ENCODE measurements at regions not wholly inside any gene's neighbourhood (a gene's known extent, or its start where the extent isn't known, plus 50 kb on each side); places are given as distances from the start of the nearest gene placed in this dataset.

- DNase-seq (ENCODE audit: low read depth): no peak
These were observed 645.0 kb downstream of the CBLN2 start for GRCh38 chr18:71899183-71899582.

- DNase-seq (ENCODE audit: low read depth): no peak
These were observed 656.6 kb downstream of the CBLN2 start for GRCh38 chr18:71887509-71887908.

GRCh38 chr18:71878226-71878625 lies 665.9 kb downstream of the CBLN2 start:
- no peak for DNase-seq (ENCODE audit: low read depth)

- DNase-seq (ENCODE audit: low read depth): no peak
These were observed 670.4 kb downstream of the CBLN2 start for GRCh38 chr18:71873695-71874094.

GRCh38 chr18:71865888-71866287 lies 678.3 kb downstream of the CBLN2 start:
- no peak for DNase-seq (ENCODE audit: low read depth)

GRCh38 chr18:71850602-71851001 lies 693.5 kb downstream of the CBLN2 start:
- no peak for DNase-seq (ENCODE audit: low read depth)

- DNase-seq (ENCODE audit: low read depth): no peak
These were observed 694.7 kb downstream of the CBLN2 start for GRCh38 chr18:71849407-71849806.

GRCh38 chr18:71846716-71847115 lies 697.4 kb downstream of the CBLN2 start:
- DNase-seq (ENCODE audit: low read depth): no peak

- no peak for DNase-seq (ENCODE audit: low read depth)
These were observed 699.3 kb downstream of the CBLN2 start for GRCh38 chr18:71844814-71845213.

- no peak for DNase-seq (ENCODE audit: low read depth)
These were observed 701.5 kb downstream of the CBLN2 start for GRCh38 chr18:71842666-71843065.

- no peak for DNase-seq (ENCODE audit: low read depth)
These were observed 706.6 kb downstream of the CBLN2 start for GRCh38 chr18:71837547-71837946.

- DNase-seq (ENCODE audit: low read depth): no peak
These were observed 711.1 kb downstream of the CBLN2 start for GRCh38 chr18:71832946-71833617.

GRCh38 chr18:71831039-71831438 lies 713.1 kb downstream of the CBLN2 start:
- no peak for DNase-seq (ENCODE audit: low read depth)

GRCh38 chr18:71827301-71827700 lies 716.8 kb downstream of the CBLN2 start:
- no peak for DNase-seq (ENCODE audit: low read depth)

- DNase-seq (ENCODE audit: low read depth): no peak
These were observed 728.8 kb downstream of the CBLN2 start for GRCh38 chr18:71815305-71815704.

- DNase-seq (ENCODE audit: low read depth): no peak
These were observed 734.4 kb downstream of the CBLN2 start for GRCh38 chr18:71809711-71810110.

- no peak for DNase-seq (ENCODE audit: low read depth)
These were observed 735.5 kb downstream of the CBLN2 start for GRCh38 chr18:71808616-71809015.

GRCh38 chr18:71807586-71807985 lies 736.6 kb downstream of the CBLN2 start:
- DNase-seq (ENCODE audit: low read depth): no peak

- DNase-seq (ENCODE audit: low read depth): no peak
These were observed 745.0 kb downstream of the CBLN2 start for GRCh38 chr18:71798986-71799673.

- DNase-seq (ENCODE audit: low read depth): no peak
These were observed 746.6 kb downstream of the CBLN2 start for GRCh38 chr18:71797554-71797953.

- DNase-seq (ENCODE audit: low read depth): no peak
These were observed 759.4 kb downstream of the CBLN2 start for GRCh38 chr18:71784777-71785176.

- DNase-seq (ENCODE audit: low read depth): no peak
These were observed 783.6 kb downstream of the CBLN2 start for GRCh38 chr18:71760541-71760940.

- DNase-seq (ENCODE audit: low read depth): no peak
These were observed 789.9 kb downstream of the CBLN2 start for GRCh38 chr18:71754246-71754645.

GRCh38 chr18:71743634-71744033 lies 800.5 kb downstream of the CBLN2 start:
- no peak for DNase-seq (ENCODE audit: low read depth)
